T47D (cell line): ENCODE measurements at regions not wholly inside any gene's neighbourhood (a gene's known extent, or its start where the extent isn't known, plus 50 kb on each side); places are given as distances from the start of the nearest gene placed in this dataset.
"Not testable (repeated sequence)": the region's sequence is repeated elsewhere in the genome, so short reads cannot be mapped to it uniquely, and the experiment has no call there.

Experiments
- DNase-seq, 2 experiments: peaks; one replicate each; pipeline versions ENCODE4 v3.0.0 to v3.0.0-alpha.2; 2011 to 2012; ENCODE audit warnings: low read depth in 1 of 2, low spot score in 1 of 2
- JUND ChIP-seq: IDR thresholded peaks from 2 replicates; pipeline ENCODE4 v1.6.1; 2012; ENCODE audit warnings: low read depth
- in situ Hi-C: cut with HindIII; loops from 2 replicates; pipeline ENCODE4 v1.10.0; 2016; ENCODE audit warnings: low sequenced_read_pairs, low pct_unique_long_range_greater_than_20kb

DNA sequence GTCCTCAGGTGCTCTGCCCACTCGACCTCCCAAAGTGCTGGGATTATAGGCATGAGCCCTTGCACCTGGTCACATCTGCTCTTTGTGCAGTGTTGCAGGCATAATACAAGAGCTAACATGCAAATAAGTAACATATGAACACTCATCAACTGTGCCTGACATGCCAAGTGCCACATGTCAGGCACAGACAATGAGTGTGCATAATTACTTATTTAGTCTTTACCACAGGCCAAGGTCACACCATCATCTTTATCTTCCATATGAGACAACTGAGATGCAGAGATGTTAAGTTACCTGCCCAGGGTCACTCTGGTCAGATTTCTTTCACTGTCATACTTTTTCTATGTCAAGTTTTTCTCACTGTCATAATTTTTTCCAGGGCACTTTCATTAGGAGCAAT, 126.1 kb downstream of the PPIAL4G start:
- no peak for DNase-seq
- in situ Hi-C loops = no loop called here
- TF ChIP-seq JUND = no peak

GRCh38 chr1:148355976-148356375, 127.1 kb downstream of the PPIAL4G start:
- in situ Hi-C loops = no loop called here
- no peak for TF ChIP-seq JUND
- DNase-seq = no peak

DNA sequence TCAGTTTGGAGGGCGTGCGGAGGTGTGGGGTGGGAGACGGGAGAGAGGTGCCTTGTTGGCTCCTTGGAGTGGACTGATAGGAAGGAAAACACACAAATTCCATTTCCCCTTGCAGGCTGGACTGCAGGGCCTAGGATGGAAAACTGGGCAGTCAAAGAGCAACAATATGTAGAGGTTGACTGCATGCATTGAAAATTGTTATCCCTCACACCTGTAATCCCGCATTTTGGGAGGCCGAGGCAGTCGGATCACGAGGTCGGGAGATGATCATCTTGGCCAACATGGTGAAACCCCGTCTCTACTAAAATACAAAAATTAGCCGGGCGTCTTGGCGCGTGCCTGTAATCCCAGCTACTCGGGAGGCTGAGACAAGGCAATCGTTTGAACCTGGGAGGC, 128.2 kb downstream of the PPIAL4G start:
- no peak for DNase-seq
- no peak for TF ChIP-seq JUND
- in situ Hi-C loops = no loop called here

DNA sequence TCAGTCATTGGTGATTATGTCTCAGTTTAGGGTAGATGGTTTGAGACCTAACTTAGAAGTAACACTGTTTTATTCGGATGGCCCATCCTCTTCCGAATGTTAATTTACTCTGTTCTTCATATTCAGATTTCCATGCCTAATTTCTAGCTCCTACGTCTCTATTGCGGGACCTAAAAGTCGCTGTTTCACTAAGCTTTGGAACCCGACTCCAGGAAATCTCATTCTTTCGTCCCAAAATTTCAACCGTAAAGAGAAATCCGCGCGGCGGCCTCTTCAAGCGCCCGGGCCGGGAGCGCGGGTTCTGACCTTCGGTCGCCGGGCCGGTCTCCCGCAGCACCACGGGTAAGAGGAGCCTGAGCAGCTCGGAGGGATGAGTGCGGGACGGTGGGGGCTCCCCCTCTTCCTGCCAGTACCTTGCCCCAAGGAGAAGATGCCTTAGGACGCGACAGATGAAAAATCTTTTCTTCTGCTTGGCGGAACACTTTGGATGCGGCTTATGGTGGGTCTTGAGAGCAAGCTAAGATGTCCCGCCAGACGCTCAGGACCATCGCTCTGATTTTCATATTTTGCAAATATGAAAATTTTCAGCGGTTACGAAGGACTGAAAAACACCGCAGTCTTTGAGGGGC, 128.7 kb downstream of the PPIAL4G start:
- DNase-seq = no peak
- no peak for TF ChIP-seq JUND
- in situ Hi-C loops = no loop called here

- no peak for TF ChIP-seq JUND
- in situ Hi-C loops = no loop called here
- DNase-seq = no peak
These were observed 129.4 kb downstream of the PPIAL4G start for GRCh38 chr1:148353461-148354283.

GRCh38 chr1:148352470-148353053, 130.5 kb downstream of the PPIAL4G start:
- no peak for TF ChIP-seq JUND
- in situ Hi-C loops = no loop called here
- DNase-seq = no peak

GRCh38 chr1:148347781-148348180, 135.3 kb downstream of the PPIAL4G start:
- DNase-seq = no peak
- TF ChIP-seq JUND = no peak
- in situ Hi-C loops = no loop called here

DNA sequence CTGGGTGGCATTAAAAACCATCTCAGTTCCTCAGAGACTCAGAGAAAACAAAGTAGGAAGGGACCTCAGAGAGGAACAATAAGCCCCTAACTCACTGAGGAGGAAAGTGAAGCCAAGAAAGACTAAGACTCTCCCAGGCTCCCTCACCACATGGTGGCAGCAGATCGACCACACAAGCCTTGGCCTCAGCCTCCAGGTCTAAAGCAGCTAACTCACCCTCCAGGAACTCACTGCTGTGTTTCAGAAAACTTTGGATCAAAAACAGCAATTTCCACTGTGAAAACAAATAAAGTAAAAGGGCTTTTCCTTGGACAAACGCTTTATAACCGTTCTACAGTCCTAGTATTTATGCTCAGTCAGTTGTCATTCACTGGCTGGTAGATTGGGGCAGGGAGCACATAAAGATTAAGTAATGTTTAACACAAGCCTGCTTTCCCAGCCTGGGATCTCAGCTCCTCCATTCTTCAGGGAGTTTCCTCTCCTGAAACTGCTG, 137.4 kb downstream of the PPIAL4G start:
- peak; percentile 35 to 62 for DNase-seq
- in situ Hi-C loops = not testable (repeated sequence)

GRCh38 chr1:148344651-148345050, 138.5 kb downstream of the PPIAL4G start:
- in situ Hi-C loops, DNase-seq: not testable (repeated sequence)

DNA sequence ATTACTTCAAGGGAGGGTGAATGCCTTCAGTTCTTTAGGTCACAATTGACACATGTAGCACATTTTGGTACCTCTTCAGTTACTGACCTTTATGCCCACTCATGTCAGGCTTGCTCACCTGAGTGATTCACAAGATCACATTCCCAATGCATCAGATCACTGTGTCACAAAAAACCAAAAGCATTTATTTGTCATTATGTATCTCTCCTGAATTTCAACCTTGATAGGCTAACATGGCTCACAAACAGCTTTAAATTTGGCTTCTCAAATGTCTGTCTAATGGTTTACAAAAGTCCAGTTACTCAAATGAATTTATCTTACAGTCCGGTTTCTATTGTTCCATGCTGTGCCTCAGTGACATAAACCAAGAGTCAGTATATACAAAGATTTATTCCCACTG, 141.4 kb downstream of the PPIAL4G start:
- in situ Hi-C loops, DNase-seq: not testable (repeated sequence)

DNA sequence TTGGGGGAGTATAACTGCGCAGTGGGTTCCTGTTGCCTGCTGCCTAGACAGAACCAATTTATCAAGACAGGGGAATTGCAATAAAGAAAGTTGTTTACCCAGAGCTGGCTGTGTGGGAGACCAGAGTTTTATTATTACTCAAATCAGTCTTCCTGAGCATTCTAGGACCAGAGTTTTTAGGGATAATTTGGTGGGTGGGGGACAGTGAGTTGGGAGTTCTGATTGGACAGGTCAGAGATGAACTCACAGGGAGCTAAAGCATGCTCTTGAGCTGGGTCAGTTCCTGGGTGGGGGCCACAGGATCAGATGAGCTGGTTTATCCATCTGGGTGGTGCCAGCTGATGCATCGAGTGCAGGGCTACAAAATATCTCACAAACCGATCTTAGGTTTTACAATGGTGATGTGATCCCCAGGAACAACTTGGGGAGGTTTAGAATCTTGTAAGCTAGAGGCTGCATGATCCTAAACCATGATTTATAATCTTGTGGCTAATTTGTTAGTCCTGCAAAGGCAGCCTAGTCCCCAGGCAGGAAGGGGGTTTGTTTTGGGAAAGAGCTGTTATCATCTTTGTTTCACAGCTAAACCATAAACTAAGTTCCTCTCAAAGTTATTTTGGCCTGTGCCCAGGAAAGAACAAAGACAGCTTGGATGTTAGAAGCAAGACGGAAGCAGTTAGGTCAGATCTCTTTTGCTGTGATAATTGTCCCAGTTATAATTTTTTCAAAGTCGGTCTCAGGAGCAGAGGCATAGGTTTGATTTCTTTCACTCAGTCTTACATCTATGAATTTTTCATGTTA, 146.8 kb downstream of the PPIAL4G start:
- in situ Hi-C loops, DNase-seq: not testable (repeated sequence)

- in situ Hi-C loops = no loop called here
- peak; percentile 86 for TF ChIP-seq JUND
- peak; percentile 49 to 99 for DNase-seq
These were observed 148.6 kb downstream of the PPIAL4G start for GRCh38 chr1:148334339-148335130.
